ENCODE measurements at regions not wholly inside any gene's neighbourhood (a gene's known extent, or its start where the extent isn't known, plus 50 kb on each side); places are given as distances from the start of the nearest gene placed in this dataset.

- no peak for TF ChIP-seq ZMAT4 (CRISPR knock-in tag; IDR thresholded peaks at IDR 0.05)
- TF ChIP-seq, protein P1, sequence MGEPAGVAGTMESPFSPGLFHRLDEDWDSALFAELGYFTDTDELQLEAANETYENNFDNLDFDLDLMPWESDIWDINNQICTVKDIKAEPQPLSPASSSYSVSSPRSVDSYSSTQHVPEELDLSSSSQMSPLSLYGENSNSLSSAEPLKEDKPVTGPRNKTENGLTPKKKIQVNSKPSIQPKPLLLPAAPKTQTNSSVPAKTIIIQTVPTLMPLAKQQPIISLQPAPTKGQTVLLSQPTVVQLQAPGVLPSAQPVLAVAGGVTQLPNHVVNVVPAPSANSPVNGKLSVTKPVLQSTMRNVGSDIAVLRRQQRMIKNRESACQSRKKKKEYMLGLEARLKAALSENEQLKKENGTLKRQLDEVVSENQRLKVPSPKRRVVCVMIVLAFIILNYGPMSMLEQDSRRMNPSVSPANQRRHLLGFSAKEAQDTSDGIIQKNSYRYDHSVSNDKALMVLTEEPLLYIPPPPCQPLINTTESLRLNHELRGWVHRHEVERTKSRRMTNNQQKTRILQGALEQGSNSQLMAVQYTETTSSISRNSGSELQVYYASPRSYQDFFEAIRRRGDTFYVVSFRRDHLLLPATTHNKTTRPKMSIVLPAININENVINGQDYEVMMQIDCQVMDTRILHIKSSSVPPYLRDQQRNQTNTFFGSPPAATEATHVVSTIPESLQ (CRISPR knock-in tag; IDR thresholded peaks at IDR 0.05), result no peak
Measured at GRCh38 chr3:95408464-95408862, 1345.6 kb downstream of the NSUN3 start.

Data from WTC11 (cell line).